Tibial nerve (tissue), 4 donors: ENCODE measurements at regions not wholly inside any gene's neighbourhood (a gene's known extent, or its start where the extent isn't known, plus 50 kb on each side); places are given as distances from the start of the nearest gene placed in this dataset.
"Not testable (repeated sequence)": the region's sequence is repeated elsewhere in the genome, so short reads cannot be mapped to it uniquely, and the experiment has no call there.

Source experiments
- DNase-seq, 2 donors: peaks; one replicate each; pipeline ENCODE4 v3.0.0-alpha.2; 2019; ENCODE audit warnings: low spot score in 2 of 2
- H3K27ac ChIP-seq, 4 donors: fragments of 200-600 bp; sonication (generic) in 3 of 4; one replicate each; pipeline ENCODE4 v1.5.1; 2017 to 2019; ENCODE audit warnings: mild to moderate bottlenecking in 1 of 4
- H3K27me3 ChIP-seq, 2 donors: fragments of 200-600 bp; sonication (generic) in 1 of 2; one replicate each; pipeline versions ENCODE4 v1.5.1 to v1.6.0; 2017 to 2019
- H3K36me3 ChIP-seq, 3 donors: fragments of 200-600 bp; sonication (generic); one replicate each; pipeline ENCODE4 v1.5.1; 2018 to 2019
- H3K4me1 ChIP-seq, 4 donors: fragments of 200-600 bp; sonication (generic) in 3 of 4; one replicate each; pipeline ENCODE4 v1.5.1; 2017 to 2019
- H3K4me3 ChIP-seq, 4 donors: fragments of 200-600 bp; sonication (generic) in 3 of 4; one replicate each; pipeline ENCODE4 v1.5.1; 2017 to 2019; ENCODE audit warnings: mild to moderate bottlenecking in 1 of 4, moderate library complexity in 1 of 4
- H3K9me3 ChIP-seq, 4 donors: fragments of 200-600 bp; sonication (generic) in 3 of 4; one replicate each; pipeline ENCODE4 v1.5.1; 2017 to 2019
- CTCF ChIP-seq, 5 experiments: fragments of 200-600 bp in 3 of 5; fragments of 450-650 bp in 2 of 5; sonication (generic) in 3 of 5; IDR thresholded peaks; one replicate each; pipeline ENCODE4 v1.5.1; 2016 to 2019; ENCODE audit warnings: antibody characterized with exemption in 5 of 5, mild to moderate bottlenecking in 3 of 5, moderate library complexity in 2 of 5
- EP300 ChIP-seq, 2 donors: sonication (generic); formaldehyde crosslinking; IDR thresholded peaks; one replicate each; pipeline ENCODE4 v1.6.1; 2017; ENCODE audit warnings: antibody characterized with exemption in 2 of 2, mild to moderate bottlenecking in 1 of 2
- POLR2A ChIP-seq, 2 donors: fragments of 450-650 bp; IDR thresholded peaks; one replicate each; pipeline ENCODE4 v1.6.1; 2017; ENCODE audit warnings: antibody characterized with exemption in 2 of 2, mild to moderate bottlenecking in 2 of 2, moderate library complexity in 2 of 2
- WGBS, 2 donors: methylation state at CpG; one replicate each; pipeline ENCODE4 v1.1.5; 2018; 5-methylcytosine and 5-hydroxymethylcytosine counted together

GRCh38 chr3:164364111-164364510 is 714.2 kb downstream of the SI start:
- no peak for TF ChIP-seq POLR2A (IDR thresholded peaks at IDR 0.05)
- TF ChIP-seq CTCF (IDR thresholded peaks at IDR 0.05) = no peak
- TF ChIP-seq EP300 (IDR thresholded peaks at IDR 0.05) = no peak
- Histone ChIP-seq H3K36me3 (no peaks in the 10 kb centered on the region), H3K4me1 (no peaks in the 10 kb centered on the region), H3K4me3 (no peak overlapping the region), H3K9me3 (no peaks in the 10 kb centered on the region), H3K27me3 (no peaks in the 10 kb centered on the region), H3K27ac (no peak overlapping the region)
- DNase-seq = no peak
- WGBS, 2 donors = 37 to 44% methylated on average over 6 of the region's 6 CpGs

GRCh38 chr3:164360738-164361406 is 717.4 kb downstream of the SI start:
- DNase-seq = no peak
- TF ChIP-seq POLR2A (IDR thresholded peaks at IDR 0.05) (no peak), CTCF (IDR thresholded peaks at IDR 0.05) (no peak), EP300 (IDR thresholded peaks at IDR 0.05) (no peak)
- H3K36me3 ChIP-seq = no peaks in the 10 kb centered on the region
- H3K27me3 ChIP-seq = no peaks in the 10 kb centered on the region
- no peaks in the 10 kb centered on the region for H3K9me3 ChIP-seq
- no peaks in the 10 kb centered on the region for H3K4me1 ChIP-seq
- H3K27ac ChIP-seq = no peak overlapping the region
- 79 to 81% methylated on average over 9 of the region's 9 CpGs for WGBS, 2 donors
- no peak overlapping the region for H3K4me3 ChIP-seq

GRCh38 chr3:164360078-164360578 is 718.2 kb downstream of the SI start:
- TF ChIP-seq EP300 (IDR thresholded peaks at IDR 0.05) = no peak
- TF ChIP-seq CTCF (IDR thresholded peaks at IDR 0.05) = no peak
- TF ChIP-seq POLR2A (IDR thresholded peaks at IDR 0.05) = no peak
- no peak for DNase-seq
- H3K27ac ChIP-seq = no peak overlapping the region
- WGBS, 2 donors = 86 to 92% methylated on average over 10 of the region's 10 CpGs
- no peak overlapping the region for H3K4me3 ChIP-seq
- no peaks in the 10 kb centered on the region for H3K36me3 ChIP-seq
- H3K27me3 ChIP-seq = no peaks in the 10 kb centered on the region
- H3K9me3 ChIP-seq = no peaks in the 10 kb centered on the region
- no peaks in the 10 kb centered on the region for H3K4me1 ChIP-seq

GRCh38 chr3:164352991-164353390 is 725.3 kb downstream of the SI start:
- H3K4me3 ChIP-seq = no peak overlapping the region
- H3K9me3 ChIP-seq = no peaks in the 10 kb centered on the region
- H3K4me1 ChIP-seq = no peaks in the 10 kb centered on the region
- H3K36me3 ChIP-seq = no peaks in the 10 kb centered on the region
- H3K27ac ChIP-seq = no peak overlapping the region
- TF ChIP-seq CTCF (IDR thresholded peaks at IDR 0.05) = no peak
- no peak for TF ChIP-seq EP300 (IDR thresholded peaks at IDR 0.05)
- no peak for TF ChIP-seq POLR2A (IDR thresholded peaks at IDR 0.05)
- DNase-seq = no peak
- H3K27me3 ChIP-seq = no peaks in the 10 kb centered on the region

- H3K4me1 ChIP-seq = no peaks in the 10 kb centered on the region
- TF ChIP-seq POLR2A (IDR thresholded peaks at IDR 0.05) (no peak), CTCF (IDR thresholded peaks at IDR 0.05) (no peak), EP300 (IDR thresholded peaks at IDR 0.05) (no peak)
- H3K27me3 ChIP-seq = no peaks in the 10 kb centered on the region
- no peak overlapping the region for H3K27ac ChIP-seq
- no peak for DNase-seq
- no peak overlapping the region for H3K4me3 ChIP-seq
- no peaks in the 10 kb centered on the region for H3K9me3 ChIP-seq
- H3K36me3 ChIP-seq = no peaks in the 10 kb centered on the region
Observed at GRCh38 chr3:164351131-164351530, 727.2 kb downstream of the SI start.

- 70 to 79% methylated on average over 5 of the region's 5 CpGs for whole genome bisulfite sequencing, 2 donors
- not testable (repeated sequence) for H3K4me3 ChIP-seq, H3K27ac ChIP-seq
Observed at GRCh38 chr3:164342206-164342605, 736.1 kb downstream of the SI start.

More at GRCh38 chr3:164342206-164342605, 736.1 kb downstream of the SI start:
- DNase-seq, H3K36me3 ChIP-seq, H3K4me1 ChIP-seq, H3K9me3 ChIP-seq, H3K27me3 ChIP-seq: not testable (repeated sequence)
